ENCODE measurements at regions not wholly inside any gene's neighbourhood (a gene's known extent, or its start where the extent isn't known, plus 50 kb on each side); places are given as distances from the start of the nearest gene placed in this dataset.
A peak's percentile ranks its signal among the peaks of the same experiment; 100 is the strongest.

GRCh38 chr2:144595686-144596072 is 75.8 kb upstream of the ZEB2 start:
- no peak for DNase-seq

- DNase-seq: no peak
Measured at GRCh38 chr2:144595279-144595678, 75.4 kb upstream of the ZEB2 start.

GRCh38 chr2:144593803-144594202 is 73.9 kb upstream of the ZEB2 start:
- DNase-seq: no peak

GRCh38 chr2:144592500-144593256 is 72.8 kb upstream of the ZEB2 start:
- no peak for DNase-seq

- no peak for DNase-seq
Measured at GRCh38 chr2:144587306-144587705, 67.4 kb upstream of the ZEB2 start.

GRCh38 chr2:144586476-144586875 is 66.6 kb upstream of the ZEB2 start:
- no peak for DNase-seq

- DNase-seq: peak; percentile 85
Measured at GRCh38 chr2:144583741-144584453, 64.0 kb upstream of the ZEB2 start.

GRCh38 chr2:144583381-144583729 is 63.4 kb upstream of the ZEB2 start:
- DNase-seq: no peak

- peak; percentile 59 for DNase-seq
Measured at GRCh38 chr2:144582651-144583380, 62.9 kb upstream of the ZEB2 start.

- DNase-seq: no peak
Measured at GRCh38 chr2:144580521-144581161, 60.7 kb upstream of the ZEB2 start.

- DNase-seq: no peak
Measured at GRCh38 chr2:144579556-144579955, 59.6 kb upstream of the ZEB2 start.

- DNase-seq: no peak
Measured at GRCh38 chr2:144578099-144578498, 58.2 kb upstream of the ZEB2 start.

- DNase-seq: no peak
Measured at GRCh38 chr2:144572977-144573376, 53.1 kb upstream of the ZEB2 start.

GRCh38 chr2:144571770-144572169 is 51.9 kb upstream of the ZEB2 start:
- DNase-seq: no peak

- DNase-seq: no peak
Measured at GRCh38 chr2:144570566-144570965, 50.6 kb upstream of the ZEB2 start.
